Ishikawa (cell line): ENCODE measurements at regions not wholly inside any gene's neighbourhood (a gene's known extent, or its start where the extent isn't known, plus 50 kb on each side); places are given as distances from the start of the nearest gene placed in this dataset.

Source experiments
- CEBPB ChIP-seq: IDR thresholded peaks from 2 replicates; pipeline ENCODE4 v1.6.1; 2012
- CREB1 ChIP-seq: IDR thresholded peaks from 2 replicates; pipeline ENCODE4 v1.6.1; 2012; ENCODE audit warnings: low read depth
- EP300 ChIP-seq: IDR thresholded peaks from 2 replicates; pipeline ENCODE4 v1.6.1; 2012; ENCODE audit warnings: borderline replicate concordance
- ZBTB7A ChIP-seq: IDR thresholded peaks from 2 replicates; pipeline ENCODE4 v1.6.1; 2012; ENCODE audit warnings: low read depth

GRCh38 chr5:82448374-82448773 lies 170.2 kb upstream of the RPS23 start:
- no peak for TF ChIP-seq ZBTB7A
- TF ChIP-seq CEBPB, result no peak
- TF ChIP-seq CREB1, result no peak
- TF ChIP-seq EP300, result no peak
